ENCODE measurements at regions not wholly inside any gene's neighbourhood (a gene's known extent, or its start where the extent isn't known, plus 50 kb on each side); places are given as distances from the start of the nearest gene placed in this dataset.

- TF ChIP-seq CTCF (IDR thresholded peaks at IDR 0.05) (no peak), POLR2A (IDR thresholded peaks at IDR 0.05) (no peak), EP300 (IDR thresholded peaks at IDR 0.05) (no peak)
These were observed 153.6 kb downstream of the RBMX2 start for GRCh38 chrX:130555341-130555740.

Data from stomach (tissue), 4 donors.